GM18858 (cell line): ENCODE measurements at regions not wholly inside any gene's neighbourhood (a gene's known extent, or its start where the extent isn't known, plus 50 kb on each side); places are given as distances from the start of the nearest gene placed in this dataset.
A peak's percentile ranks its signal among the peaks of the same experiment; 100 is the strongest.
"Not testable (repeated sequence)": the region's sequence is repeated elsewhere in the genome, so short reads cannot be mapped to it uniquely, and the experiment has no call there.

Source experiments
- ATAC-seq: cut with Tn5 transposase; IDR thresholded peaks from one replicate; pipeline ENCODE4 v1.9.1; 2021; ENCODE audit not compliant: unreplicated experiment

- ATAC-seq = no peak
Observed at GRCh38 chr3:28575746-28576613, 227.4 kb upstream of the AZI2 start.

DNA sequence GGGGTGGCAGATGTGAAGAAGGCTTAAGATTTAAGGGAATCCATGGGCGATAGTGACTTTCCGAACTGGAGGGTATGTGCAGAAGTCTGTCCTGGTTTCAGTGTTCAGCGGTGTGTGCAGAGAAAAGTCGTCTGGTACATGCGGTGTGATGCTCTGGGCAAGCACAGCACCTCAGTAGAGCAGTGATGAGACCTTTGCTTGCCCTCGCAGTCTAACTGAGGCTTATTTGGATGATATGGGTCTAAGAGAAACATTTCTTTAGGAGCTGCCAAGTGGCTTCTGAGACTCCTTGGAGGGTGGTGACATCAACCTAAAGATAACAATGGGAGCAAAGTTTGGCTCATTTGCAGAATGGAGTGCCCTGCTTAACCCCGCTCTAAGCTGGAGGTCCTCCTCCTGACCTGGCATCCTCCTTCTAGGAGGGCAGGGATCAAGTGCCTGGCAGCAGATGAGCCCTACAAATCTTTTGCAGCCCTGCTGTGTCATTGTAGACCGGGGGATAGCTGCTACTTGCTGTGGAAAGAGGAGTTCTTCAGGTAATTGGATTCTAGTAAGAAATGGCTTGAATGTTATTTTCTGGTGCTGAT, 228.1 kb upstream of the AZI2 start:
- ATAC-seq = no peak

GRCh38 chr3:28577941-28578500, 229.4 kb upstream of the AZI2 start:
- ATAC-seq = no peak

- peak; percentile 54 for ATAC-seq
Observed at GRCh38 chr3:28586325-28586724, 237.7 kb upstream of the AZI2 start.

DNA sequence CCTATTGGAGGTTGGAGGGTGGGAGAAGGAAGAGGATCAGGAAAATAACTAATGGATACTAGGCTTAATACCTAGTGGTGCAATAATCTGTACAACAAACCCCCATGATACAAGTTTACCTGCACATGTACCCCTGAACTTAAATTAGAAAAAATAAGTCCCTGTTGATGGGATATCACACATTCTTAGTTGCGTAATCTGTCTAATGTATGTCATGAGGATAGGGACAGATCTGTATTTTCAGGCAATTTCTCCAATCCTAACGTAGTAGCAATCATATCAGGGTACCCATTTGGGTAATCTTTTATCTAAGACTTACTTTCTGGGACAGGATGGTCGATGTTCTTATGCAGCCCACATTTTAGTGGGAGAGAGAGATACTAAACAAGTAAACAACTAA, 239.1 kb upstream of the AZI2 start:
- ATAC-seq = no peak

DNA sequence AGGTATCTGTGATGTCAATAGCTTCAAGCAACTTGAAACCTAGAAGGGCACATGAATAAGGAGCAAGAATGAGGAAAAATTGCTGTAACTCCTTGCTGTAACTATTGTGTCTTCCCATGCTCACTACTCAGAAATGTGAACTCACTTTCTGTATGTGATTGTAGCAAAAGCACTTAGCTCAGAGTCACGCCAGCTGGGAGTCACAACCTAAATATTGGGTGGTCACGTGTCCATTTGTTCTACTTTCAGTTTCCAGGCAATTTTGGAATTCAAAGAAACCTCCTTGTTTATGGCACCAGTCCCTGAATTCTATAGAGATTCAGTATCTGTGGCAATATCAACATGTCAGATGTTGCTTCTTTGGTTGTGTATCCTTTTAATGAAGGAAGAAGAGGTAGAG, 241.6 kb upstream of the AZI2 start:
- ATAC-seq = no peak

GRCh38 chr3:28590860-28591259, 242.2 kb upstream of the AZI2 start:
- ATAC-seq = no peak

- no peak for ATAC-seq
Observed at GRCh38 chr3:28595372-28595771, 246.7 kb upstream of the AZI2 start.

- no peak for ATAC-seq
Observed at GRCh38 chr3:28597452-28597851, 248.8 kb upstream of the AZI2 start.

- ATAC-seq = no peak
Observed at GRCh38 chr3:28598165-28598564, 249.5 kb upstream of the AZI2 start.

GRCh38 chr3:28601291-28601690, 252.7 kb upstream of the AZI2 start:
- no peak for ATAC-seq

- no peak for ATAC-seq
Observed at GRCh38 chr3:28606283-28606682, 257.7 kb upstream of the AZI2 start.

DNA sequence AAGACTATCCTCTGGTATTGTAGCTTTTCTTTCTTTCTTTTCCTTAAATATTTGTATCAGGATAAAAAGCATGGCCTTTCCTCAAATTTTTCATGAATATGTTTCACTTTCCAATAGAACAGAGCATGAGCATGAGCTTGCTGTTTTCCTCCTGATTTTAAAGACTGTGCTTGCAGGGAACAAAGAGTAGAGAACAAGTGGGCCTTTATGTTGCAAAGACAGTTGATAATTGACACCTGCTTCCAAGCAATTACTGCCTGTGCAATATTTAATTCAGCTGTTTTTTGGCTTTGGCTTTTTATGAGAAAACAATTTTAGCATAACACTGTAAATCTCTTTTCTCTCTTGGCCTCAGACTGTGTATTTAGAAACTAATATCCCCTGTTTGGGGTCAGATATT, 263.6 kb upstream of the AZI2 start:
- no peak for ATAC-seq

DNA sequence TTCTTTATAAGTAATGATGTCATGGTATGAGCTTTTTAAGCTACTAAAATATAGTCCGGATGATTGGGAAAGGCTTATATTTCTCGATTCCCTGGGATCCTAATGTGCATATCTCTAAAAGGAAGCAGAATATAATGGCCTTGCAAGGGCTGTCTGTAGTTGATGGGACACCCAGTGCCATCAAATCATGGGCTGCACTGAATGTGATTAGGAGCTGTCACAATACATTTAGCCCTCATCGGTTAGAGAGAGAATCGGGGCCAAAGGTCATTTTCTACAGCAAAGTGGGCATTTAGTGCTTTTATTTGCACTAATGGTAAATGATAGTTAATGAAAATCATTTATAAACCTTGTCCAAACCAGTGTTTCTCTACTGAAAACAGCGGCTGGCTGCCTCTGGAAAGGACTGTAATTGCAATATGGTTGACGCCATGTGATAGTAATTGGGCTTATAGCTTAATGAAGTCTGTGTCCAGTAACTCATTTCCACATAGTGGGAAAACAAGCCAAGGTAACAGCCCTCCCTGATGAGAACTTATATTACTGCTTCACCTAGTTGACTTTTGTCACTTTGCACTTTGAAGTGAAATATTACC, 265.0 kb upstream of the AZI2 start:
- ATAC-seq = no peak

- ATAC-seq = no peak
Observed at GRCh38 chr3:28615071-28615470, 266.4 kb upstream of the AZI2 start.

GRCh38 chr3:28615971-28616370, 267.3 kb upstream of the AZI2 start:
- ATAC-seq = no peak

- ATAC-seq = no peak
Observed at GRCh38 chr3:28617821-28618220, 269.2 kb upstream of the AZI2 start.

DNA sequence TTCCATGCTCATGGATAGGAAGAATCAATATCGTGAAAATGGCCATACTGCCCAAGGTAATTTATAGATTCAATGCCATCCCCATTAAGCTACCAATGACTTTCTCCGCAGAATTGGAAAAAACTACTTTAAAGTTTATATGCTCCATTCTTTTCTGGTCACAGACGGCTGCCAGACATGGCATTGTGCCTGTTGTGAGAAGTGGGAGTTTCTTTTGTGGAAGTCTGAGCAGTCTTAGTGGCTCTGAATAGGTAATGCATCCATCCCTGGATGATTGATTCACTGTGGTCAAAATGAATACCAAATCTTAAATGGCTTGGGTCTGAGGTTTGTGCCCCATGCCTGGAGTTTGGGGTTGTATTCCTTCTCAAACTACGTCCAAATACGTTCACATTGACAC, 274.5 kb upstream of the AZI2 start:
- ATAC-seq = no peak

- ATAC-seq = no peak
Observed at GRCh38 chr3:28624084-28624483, 275.5 kb upstream of the AZI2 start.

DNA sequence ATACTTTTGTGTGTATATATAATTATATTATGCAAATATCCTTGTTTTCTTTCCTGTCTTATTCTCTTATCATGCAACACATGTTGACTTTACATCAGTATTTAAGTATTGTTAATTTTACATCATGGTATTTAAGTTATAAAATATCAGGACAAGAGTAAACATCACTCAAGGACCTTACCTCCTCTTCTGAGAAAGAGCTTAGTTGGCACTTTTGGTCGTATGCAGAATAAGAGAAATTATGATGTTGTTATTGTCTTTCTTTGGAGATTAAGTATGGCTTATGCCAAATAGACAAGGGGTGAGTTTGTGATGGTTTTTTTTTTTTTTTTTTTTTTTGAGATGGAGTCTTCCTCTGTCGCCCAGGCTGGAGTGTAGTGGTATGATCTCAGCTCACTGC, 279.2 kb upstream of the AZI2 start:
- not testable (repeated sequence) for ATAC-seq

DNA sequence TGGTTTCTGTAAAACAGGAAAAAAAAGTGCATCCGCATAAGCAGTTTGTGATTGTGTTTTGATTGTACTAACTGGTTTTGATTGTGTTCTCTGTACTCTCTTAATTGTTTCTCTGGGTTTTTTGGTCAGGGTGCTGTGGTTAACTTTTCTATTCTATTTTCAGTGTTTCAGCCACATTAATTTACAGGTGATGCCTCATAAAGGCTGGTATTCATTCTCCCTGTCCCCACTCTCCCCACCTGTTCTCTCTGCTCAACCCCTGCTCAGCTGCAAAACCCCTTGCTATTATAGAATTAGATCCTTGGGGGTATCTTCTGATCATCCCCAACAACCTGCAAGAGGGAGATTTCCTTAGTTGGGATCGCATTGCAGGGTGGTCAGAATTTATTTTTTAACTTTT, 285.4 kb upstream of the AZI2 start:
- no peak for ATAC-seq

DNA sequence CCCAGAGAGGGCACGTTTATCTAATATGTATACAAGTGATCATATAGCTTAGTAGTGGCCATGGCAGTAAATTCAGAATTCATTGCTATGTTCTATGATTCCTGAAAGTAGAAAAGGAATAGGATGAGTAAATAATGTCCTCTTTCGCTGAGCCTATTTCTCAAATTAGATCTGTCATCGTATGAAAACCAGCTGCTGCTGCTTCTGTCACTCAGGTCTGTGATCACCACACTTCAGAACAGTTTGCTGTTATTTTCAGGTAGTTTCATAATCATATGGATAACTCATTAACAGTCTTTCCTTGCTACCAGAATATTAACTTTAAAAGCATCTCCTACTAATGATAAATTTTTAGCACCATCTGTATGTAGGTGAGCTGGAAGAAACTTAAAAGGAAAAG, 289.1 kb upstream of the AZI2 start:
- no peak for ATAC-seq
